HG02642 (cell line): ENCODE measurements at regions not wholly inside any gene's neighbourhood (a gene's known extent, or its start where the extent isn't known, plus 50 kb on each side); places are given as distances from the start of the nearest gene placed in this dataset.

Experiments
- ATAC-seq: cut with Tn5 transposase; IDR thresholded peaks from one replicate; pipeline ENCODE4 v1.9.1; 2021; ENCODE audit warnings: mild to moderate bottlenecking; ENCODE audit not compliant: unreplicated experiment, poor library complexity

DNA sequence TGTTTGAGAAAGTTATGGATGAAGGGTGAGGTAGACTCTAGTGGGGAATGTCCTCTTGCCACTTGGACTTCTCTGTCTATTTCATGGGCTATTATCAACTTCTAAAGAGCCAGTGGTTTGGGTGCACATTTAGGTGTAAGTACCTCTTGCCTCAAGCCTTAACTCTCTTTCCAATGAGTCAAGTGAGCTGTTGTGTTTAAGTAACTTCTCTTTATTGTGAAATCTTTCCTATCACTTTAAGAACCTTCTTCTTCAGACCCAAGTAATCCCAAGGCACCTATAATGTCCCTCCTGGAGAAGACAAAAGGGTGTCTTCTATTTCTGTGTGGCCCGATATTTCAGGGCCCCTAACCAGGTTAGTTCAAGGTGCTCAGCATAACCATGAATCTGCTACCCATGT is 90.5 kb upstream of the VPREB1 start:
- ATAC-seq: no peak

DNA sequence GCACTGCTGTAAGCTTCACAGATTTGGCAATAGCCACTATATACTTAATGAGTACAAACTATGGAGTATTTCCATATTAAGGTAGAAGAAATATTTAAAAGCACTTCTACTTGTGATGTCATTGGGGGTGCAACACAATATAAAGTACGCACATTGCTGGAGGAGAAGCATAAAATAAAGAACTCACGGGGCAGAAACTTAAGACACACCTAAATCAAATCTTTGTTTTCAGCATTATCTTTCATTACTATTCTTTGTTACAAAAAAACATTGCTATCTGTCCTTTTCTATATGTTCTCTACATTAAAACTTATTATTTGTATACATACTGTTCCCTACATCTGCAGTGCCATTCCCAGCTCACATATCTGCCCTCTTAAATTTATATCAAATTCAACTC is 93.3 kb upstream of the VPREB1 start:
- ATAC-seq: no peak

DNA sequence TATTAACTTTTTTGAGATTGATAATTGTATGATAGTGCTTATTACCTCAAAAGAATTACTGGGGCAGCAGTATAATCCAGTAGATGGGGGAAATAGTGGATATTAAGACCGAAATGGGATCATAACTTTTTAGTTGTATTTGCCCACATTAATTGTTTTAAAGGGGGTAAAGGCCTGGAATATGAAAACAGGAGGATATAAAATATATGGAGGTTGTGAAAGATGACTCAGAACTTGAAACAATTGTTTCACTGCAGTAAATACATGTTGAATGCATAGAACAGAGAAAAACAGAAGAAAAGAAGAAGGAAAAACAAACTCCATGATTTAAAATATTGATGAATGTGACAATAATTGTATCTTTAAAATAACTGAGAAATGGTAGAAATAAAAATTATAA is 94.1 kb upstream of the VPREB1 start:
- ATAC-seq: no peak

DNA sequence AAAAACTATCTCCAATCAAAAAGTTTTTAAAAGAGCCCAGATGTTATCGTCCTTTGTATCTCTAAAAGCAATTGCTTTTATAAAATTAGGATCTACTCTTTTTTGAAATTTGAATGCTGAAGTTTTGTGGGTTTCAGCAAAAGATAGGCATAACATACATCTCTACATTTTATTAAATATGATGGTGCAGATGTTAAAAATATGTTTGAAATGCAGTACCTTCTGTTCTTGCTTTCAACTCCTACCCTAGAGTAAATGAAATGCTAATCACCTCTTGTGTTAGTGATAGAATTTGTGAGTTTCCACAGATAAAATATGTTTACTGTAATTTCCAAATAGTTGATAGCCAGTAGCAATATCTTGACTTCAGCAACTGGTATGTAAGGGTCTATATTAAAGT is 95.7 kb upstream of the VPREB1 start:
- no peak for ATAC-seq

DNA sequence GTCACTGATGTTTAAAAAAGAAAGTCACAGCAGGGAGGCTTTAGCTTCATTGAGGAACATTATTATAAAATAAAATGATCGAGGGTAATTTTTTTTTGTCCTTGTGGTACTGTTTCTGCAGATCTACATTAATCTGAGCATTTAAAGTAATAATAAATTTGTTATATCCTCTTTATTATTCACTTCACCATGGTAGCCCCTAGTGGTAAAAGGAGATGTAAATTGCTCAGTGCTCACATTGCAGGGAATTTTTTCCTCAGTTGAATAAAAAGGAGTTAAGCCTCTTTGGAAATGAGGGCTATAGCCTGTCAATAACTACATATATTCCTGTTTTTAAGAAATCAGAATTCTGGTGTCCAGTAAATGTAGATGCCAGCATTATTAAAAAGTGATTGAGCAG is 99.7 kb upstream of the VPREB1 start:
- no peak for ATAC-seq

DNA sequence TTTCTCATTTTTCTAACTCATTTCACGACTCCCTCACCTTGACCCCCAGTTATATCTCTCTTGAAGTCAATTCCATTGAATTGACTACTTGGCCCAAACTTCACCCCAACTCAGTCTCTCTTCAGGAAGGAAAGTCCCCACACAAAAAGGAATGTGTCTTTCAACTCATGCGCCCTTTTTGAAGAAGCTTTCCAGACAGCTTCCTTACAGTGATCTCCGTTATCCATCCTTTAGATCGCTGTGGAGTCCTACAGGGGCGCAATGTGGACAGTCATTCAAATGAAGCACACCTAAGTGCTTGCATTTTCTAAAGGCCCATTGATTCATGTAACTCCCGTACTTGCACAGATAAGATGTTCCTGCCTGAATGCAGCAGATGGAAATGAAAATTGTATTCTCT is 101.1 kb upstream of the VPREB1 start:
- no peak for ATAC-seq

DNA sequence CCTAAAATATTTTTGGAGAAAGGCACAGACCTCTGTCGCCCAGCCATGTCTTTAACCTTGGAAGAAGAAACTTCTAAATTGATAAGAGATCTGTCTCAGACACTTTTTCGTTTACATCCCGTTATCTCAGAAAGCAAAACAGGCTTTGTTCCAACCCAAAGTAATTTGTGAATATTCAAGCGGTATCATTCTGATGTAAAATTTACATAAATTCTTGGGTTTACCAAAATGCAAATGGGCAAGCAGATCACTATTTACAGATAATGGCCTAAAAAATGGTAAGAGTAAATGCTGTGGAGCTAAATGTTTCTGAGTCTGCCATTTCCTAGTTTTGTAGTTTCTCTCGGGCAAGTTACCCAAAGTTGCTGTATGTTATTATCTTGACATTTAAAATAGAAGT is 101.9 kb upstream of the VPREB1 start:
- no peak for ATAC-seq

DNA sequence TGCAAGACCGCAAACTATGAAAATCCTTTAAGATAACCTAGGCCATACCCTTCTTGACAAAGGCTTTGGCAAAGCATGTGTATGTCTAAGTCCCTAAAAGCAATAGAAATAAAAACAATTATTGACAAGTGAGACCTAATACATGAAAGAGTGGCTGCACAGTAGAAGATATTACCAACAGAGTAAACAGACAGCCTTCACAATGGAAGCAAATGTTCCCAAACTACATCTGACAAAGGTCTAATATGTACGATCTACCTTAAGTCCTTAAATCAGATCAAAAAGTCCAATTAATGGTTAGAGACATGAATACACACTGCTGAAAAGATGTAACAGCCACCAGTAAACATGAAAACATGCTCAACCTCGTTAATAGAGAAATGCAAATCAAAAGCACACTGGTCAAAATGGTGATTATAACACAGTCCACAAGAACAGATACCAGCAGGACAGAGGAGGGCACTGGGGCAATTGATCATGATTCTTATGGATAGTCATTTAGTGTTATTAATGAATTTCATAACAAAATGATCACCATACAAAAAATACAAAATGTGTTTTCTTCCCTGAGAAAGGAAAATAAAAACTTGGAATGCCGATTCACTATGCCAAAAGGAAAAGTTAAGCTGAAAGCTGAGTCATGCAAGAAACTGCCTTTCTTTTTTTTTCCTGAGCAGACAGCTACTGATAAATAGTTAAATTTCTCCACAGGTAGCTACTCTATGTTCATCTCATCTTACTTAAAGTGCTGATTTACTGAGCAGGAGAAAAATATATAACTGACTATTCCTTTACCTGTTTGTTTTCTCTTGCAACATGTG is 102.6 kb upstream of the VPREB1 start:
- no peak for ATAC-seq

DNA sequence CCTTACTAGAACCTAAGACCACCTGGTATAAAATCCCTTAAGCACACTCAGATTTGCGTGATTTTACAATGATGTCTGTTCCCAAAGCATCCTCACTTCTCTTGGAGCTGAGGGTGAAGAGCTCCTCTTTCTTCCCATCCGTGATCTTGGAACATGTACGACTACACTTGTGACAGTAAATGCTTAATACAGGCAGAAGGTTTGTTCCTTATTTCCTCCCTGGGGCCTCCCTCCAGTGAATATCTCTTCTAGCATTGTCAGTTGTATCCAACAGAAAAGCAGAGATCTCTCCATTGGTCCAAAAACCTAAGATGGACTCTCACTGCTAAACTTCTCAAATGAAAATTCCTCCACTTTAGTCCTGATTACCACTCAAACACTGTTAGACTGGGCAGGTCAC is 103.6 kb upstream of the VPREB1 start:
- no peak for ATAC-seq

DNA sequence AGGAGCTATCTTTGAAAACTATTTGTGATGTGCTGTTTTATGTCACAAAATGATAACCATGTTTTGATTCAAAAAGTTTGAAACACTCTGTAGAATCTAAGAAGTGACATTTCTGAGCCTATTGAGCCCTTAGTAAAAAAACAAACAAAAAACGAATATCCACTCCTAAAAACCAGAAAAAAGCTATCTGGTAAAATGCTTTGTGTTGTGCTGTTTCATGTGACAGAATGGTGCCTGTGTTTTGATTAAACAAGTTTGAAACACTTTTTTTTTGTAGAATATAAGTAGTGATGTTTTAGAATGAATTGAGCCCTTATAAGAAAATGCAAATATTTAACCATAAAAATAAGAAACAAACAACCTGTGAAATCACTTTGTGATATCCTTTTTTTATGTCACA is 105.2 kb upstream of the VPREB1 start:
- no peak for ATAC-seq

DNA sequence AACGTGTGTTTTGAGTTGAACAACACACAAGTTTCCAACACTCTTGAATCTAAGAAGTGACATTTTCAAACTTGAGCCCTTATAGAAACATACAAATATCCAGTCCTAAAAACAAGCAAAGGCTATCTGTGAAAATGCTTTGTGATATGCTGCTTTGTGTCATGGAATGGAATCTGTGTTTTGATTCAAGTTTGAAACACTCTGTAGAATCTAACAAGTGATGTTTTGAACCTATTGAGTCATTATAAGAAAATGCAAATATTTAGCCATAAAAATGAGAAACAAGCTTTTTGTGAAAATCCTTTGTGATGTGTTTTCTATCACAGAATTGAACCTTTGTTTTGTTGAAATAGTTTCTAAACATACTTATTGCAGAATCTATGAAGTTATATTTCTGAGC is 105.7 kb upstream of the VPREB1 start:
- no peak for ATAC-seq

DNA sequence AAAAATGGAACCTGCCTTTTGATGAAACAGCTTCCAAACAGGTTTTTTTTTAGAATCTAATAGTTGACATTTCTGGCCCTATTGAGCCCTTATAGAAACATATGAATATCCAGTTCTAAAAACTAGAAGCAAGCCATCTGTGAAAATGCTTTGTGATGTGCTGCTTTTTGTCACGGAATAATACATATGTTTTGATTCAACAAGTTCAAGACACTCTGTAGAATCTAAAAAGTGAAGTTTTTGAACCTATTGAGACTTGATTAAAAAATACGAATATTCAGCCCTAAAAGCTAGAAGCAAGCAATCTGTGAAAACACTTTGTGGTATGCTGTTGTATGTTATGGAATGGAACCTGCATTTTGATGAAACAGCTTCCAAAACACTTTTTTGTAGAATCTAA is 106.7 kb upstream of the VPREB1 start:
- ATAC-seq: no peak

DNA sequence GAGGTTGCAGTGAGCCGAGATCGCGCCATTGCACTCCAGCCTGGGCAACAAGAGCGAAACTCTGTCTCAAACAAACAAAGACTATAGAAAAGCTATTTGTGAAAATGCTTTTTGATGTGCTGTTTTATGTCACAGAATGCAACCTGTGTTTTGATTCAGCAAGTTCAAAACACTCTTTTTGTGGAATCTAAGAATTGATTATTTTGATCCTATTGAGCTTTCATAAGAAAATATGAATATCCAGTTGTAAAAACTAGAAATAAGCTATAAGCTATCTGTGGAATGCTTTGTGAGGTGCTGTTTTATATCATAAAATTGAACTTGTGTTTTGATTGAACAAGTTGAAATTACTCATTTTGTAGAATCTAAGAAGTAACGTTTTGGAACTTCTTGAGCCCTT is 110.7 kb upstream of the VPREB1 start:
- no peak for ATAC-seq

DNA sequence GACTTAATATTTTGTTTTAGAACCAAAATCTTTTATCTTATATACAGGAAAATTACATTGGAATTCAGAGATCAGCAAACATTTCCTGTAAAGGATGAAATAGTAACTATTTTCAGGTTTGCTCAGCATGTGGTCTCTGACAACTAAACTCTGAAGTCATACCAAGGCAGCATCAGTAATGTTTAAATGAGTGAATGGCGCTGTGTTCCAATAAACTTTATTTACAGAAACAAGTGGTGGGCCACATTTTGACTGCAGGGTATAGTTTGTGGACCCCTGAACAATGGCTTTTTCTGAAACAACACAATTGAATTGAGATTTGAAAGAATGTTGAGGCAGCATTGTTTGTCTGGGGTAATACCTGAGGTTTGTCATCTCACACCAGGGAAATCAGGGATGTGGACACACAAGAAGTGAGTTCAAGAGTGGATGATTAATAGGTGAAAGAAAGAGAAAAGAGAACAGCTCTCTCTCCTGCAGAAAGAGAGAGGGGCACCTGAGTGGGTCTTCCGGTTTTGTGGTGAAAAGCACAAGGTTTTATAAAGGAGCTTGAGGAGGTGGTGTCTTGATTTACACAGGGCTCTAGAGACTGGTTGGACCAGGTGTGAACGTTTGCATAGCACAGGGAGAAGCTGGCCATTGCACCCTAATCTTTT is 113.5 kb upstream of the VPREB1 start:
- no peak for ATAC-seq

DNA sequence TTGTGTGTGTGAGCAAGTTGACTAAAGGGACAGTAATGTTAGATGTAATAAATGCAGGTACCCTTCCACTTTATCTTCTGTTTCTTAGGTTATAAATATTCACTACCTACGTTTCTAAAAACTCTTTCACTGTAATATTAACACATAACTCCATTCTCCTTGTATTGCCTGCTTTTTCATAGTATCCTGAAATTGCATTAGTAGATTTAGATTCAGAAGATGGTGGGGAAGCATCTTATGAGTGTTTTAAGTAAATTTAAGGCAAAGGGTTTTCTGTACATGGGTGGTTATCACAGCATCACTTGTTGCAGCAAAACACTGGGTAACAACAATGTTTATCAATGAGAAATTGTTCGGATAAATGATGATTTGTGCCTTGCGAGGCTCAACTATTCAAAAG is 115.2 kb upstream of the VPREB1 start:
- no peak for ATAC-seq

DNA sequence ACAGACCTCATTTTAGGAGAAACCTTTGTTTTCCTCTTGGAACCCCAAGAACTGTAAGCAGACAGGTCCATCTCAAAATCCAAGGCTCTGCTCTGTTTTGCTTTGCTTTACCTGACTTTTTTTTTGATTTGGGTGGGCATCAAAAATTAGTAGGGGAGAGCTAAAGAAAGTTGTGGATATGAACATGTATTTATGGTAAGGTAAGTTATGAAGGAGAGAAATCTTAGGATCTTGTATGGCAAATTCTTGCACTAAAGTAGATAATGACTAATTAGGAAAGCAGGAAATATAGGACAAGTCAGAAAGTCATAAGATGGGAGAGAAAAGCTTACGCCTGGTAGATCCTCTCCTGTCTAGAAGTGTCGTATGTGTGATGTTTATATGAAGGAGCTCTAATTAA is 116.1 kb upstream of the VPREB1 start:
- ATAC-seq: no peak

DNA sequence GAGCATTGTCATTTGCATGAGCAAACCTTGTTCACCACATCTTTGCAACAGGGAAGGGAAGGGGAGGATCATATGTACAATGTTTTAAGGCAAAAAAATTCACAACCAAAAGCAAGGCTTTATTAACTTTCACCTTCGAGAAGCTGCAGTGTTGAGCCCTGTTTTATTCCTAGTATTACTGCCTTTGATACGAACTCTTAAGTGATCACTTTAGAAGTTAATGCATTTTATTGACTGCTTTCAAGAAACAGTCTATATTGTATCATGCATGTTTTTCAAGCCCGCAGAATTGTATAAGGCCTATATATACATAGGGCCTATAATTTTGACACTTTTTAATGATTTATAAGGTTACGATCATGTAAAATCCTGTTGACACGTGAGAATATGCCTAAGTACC is 117.5 kb upstream of the VPREB1 start:
- no peak for ATAC-seq

DNA sequence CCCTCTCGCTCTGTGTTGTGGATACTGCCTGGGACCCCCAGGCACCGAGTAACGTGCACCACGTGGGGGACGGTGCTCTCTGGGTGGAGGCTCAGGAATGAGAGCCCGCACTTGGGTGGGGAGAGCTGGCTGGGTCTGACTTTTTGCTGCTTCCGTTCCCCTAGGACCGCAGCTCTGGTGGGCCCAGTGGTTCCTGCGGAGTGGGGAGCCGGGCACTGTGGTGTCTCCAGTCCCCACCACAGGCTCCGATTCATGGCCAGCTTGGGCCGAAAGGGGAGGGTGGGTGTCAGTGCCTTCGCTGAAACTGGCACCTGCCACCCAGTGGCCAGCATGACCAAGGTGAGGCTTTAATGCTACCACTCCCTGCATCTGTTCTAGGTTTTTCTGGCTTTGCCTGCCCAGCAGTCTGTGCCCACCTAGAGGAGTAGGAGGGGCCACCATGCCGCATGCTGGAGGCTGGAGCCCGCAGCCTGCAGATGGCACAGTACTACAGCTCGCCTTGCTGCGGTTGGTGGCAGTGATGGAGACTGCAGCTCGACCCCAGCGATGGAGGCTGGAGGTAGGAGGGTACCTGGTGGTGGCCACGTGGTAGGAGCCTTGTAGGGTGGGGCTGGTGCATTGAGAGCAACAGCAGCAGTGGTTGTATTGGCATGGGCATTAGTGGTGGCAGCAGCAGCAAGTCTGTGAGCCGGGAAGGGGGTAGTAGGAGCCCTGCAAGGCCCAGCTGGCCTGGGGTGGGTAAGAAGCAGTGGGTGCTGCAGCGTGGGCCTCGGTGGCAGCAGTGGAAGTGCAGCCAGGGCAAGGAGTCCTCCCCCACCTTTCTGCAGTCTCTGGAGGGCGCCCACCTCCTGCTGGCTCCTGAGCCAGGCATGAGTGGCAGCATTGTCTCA is 118.8 kb upstream of the VPREB1 start:
- ATAC-seq: no peak

DNA sequence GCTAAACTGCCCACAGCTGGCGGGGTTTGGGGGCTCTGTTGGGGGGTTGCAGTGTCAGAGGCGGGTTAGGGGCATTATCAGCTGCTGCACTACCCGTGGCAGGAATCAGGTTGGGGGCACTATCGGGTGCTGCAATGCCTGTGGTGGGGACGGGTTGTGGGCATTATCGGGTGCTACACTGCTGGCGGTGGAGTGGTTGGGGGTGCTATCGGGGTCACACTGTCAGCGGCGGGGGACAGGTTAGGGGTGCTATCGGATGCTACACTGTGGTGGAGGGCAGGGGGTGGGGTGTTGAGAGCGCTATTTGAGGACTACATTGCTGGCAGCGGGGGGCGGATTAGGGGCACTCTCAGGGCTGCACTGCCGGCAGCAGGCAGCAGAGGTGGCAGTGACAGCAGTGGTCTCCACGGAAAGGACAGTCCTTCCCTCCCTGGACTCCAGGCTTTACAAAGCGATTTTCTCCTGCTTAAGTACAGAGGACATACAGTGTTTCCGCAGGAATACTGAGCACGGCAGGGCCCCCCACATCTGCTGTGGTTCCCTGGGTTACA is 119.5 kb upstream of the VPREB1 start:
- ATAC-seq: no peak

DNA sequence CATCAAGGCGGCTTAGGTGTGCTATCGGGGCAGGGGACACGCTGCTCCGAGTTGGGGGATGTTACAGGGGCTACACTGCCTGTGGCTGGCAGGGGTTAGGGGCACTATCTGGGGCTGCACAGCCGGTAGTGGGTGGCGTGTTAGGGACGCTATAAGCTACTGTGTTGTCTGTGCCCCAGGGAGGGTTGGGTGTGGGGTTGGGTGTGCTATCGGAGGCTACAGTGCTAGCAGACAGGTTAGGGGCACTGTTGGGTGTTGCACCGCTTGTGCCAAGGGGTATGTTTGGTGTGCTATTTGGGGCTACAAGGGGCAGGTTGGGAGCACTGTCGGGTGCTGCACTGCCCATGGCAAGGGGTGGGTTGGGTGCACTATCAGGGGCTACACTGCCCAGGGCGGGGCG is 120.2 kb upstream of the VPREB1 start:
- ATAC-seq: no peak

DNA sequence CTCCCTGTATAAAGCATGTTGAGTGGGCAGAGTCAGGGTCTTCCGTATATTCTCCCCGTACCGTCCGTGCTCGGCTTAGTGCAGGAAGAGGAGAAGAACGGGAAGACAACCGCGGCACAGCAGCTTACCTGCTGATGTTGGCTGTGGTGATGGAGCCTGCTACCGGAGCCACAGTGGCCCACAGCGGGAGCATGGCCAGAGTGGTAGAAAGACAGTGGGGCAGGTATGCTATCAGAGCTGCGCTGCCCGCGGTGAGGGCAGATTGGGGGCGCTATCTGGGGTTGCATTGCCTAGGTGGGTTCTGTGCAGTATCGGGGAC is 120.7 kb upstream of the VPREB1 start:
- no peak for ATAC-seq
